NCI-H82 treated with DMSO at 0.1 percent for 48 hours (cell line): ENCODE measurements at regions not wholly inside any gene's neighbourhood (a gene's known extent, or its start where the extent isn't known, plus 50 kb on each side); places are given as distances from the start of the nearest gene placed in this dataset.

ENCODE experiments used
- DNase-seq: peaks from one replicate; lab custom pipeline; 2025; ENCODE audit not compliant: unreplicated experiment; lab: John Stamatoyannopoulos, UW

GRCh38 chr1:147452809-147453208 is 88.5 kb upstream of the BCL9 start:
- DNase-seq = no peak

- DNase-seq = no peak
These were observed 78.3 kb upstream of the BCL9 start for GRCh38 chr1:147463022-147463421.

- DNase-seq = no peak
These were observed 74.8 kb upstream of the BCL9 start for GRCh38 chr1:147466543-147466942.

GRCh38 chr1:147470079-147470478 is 71.2 kb upstream of the BCL9 start:
- no peak for DNase-seq

GRCh38 chr1:147472489-147472888 is 68.8 kb upstream of the BCL9 start:
- DNase-seq = no peak

GRCh38 chr1:147472966-147473732 is 68.2 kb upstream of the BCL9 start:
- DNase-seq = no peak

GRCh38 chr1:147473733-147474049 is 67.6 kb upstream of the BCL9 start:
- DNase-seq = no peak

- DNase-seq = no peak
These were observed 65.8 kb upstream of the BCL9 start for GRCh38 chr1:147475488-147475887.

GRCh38 chr1:147478521-147478920 is 62.8 kb upstream of the BCL9 start:
- DNase-seq = no peak

- DNase-seq = no peak
These were observed 61.3 kb upstream of the BCL9 start for GRCh38 chr1:147479864-147480564.

- no peak for DNase-seq
These were observed 60.8 kb upstream of the BCL9 start for GRCh38 chr1:147480565-147480935.

GRCh38 chr1:147486876-147487656 is 54.2 kb upstream of the BCL9 start:
- DNase-seq = no peak

GRCh38 chr1:147491098-147491497 is 50.2 kb upstream of the BCL9 start:
- no peak for DNase-seq
